ENCODE measurements at regions not wholly inside any gene's neighbourhood (a gene's known extent, or its start where the extent isn't known, plus 50 kb on each side); places are given as distances from the start of the nearest gene placed in this dataset.
"Not testable (repeated sequence)": the region's sequence is repeated elsewhere in the genome, so short reads cannot be mapped to it uniquely, and the experiment has no call there.

- DNase-seq (ENCODE audit: low read depth in 2 of 2, low spot score in 1 of 2), result not testable (repeated sequence)
These were observed 77.2 kb downstream of the DLL1 start for GRCh38 chr6:170213637-170214018.

- no peak for DNase-seq (ENCODE audit: low read depth in 2 of 2, low spot score in 1 of 2)
These were observed 77.8 kb downstream of the DLL1 start for GRCh38 chr6:170212956-170213636.

- no peak for DNase-seq (ENCODE audit: low read depth in 2 of 2, low spot score in 1 of 2)
These were observed 78.7 kb downstream of the DLL1 start for GRCh38 chr6:170212051-170212756.

- no peak for DNase-seq (ENCODE audit: low read depth in 2 of 2, low spot score in 1 of 2)
These were observed 79.4 kb downstream of the DLL1 start for GRCh38 chr6:170211404-170212025.

GRCh38 chr6:170210651-170211403 lies 80.1 kb downstream of the DLL1 start:
- DNase-seq (ENCODE audit: low read depth in 2 of 2, low spot score in 1 of 2), result no peak

- DNase-seq (ENCODE audit: low read depth in 2 of 2, low spot score in 1 of 2), result no peak
These were observed 80.9 kb downstream of the DLL1 start for GRCh38 chr6:170210026-170210390.

GRCh38 chr6:170209354-170210025 lies 81.4 kb downstream of the DLL1 start:
- DNase-seq (ENCODE audit: low read depth in 2 of 2, low spot score in 1 of 2), result no peak

- DNase-seq (ENCODE audit: low read depth in 2 of 2, low spot score in 1 of 2), result no peak
These were observed 82.1 kb downstream of the DLL1 start for GRCh38 chr6:170208651-170209353.

- no peak for DNase-seq (ENCODE audit: low read depth in 2 of 2, low spot score in 1 of 2)
These were observed 82.7 kb downstream of the DLL1 start for GRCh38 chr6:170208182-170208601.

GRCh38 chr6:170207586-170208181 lies 83.2 kb downstream of the DLL1 start:
- DNase-seq (ENCODE audit: low read depth in 2 of 2, low spot score in 1 of 2), result no peak

- DNase-seq (ENCODE audit: low read depth in 2 of 2, low spot score in 1 of 2), result no peak
These were observed 83.9 kb downstream of the DLL1 start for GRCh38 chr6:170206851-170207431.

- DNase-seq (ENCODE audit: low read depth in 2 of 2, low spot score in 1 of 2), result no peak
These were observed 84.6 kb downstream of the DLL1 start for GRCh38 chr6:170206317-170206621.

- DNase-seq (ENCODE audit: low read depth in 2 of 2, low spot score in 1 of 2), result no peak
These were observed 85.2 kb downstream of the DLL1 start for GRCh38 chr6:170205534-170206316.

GRCh38 chr6:170205126-170205525 lies 85.8 kb downstream of the DLL1 start:
- no peak for DNase-seq (ENCODE audit: low read depth in 2 of 2, low spot score in 1 of 2)

GRCh38 chr6:170203212-170203611 lies 87.7 kb downstream of the DLL1 start:
- DNase-seq (ENCODE audit: low read depth in 2 of 2, low spot score in 1 of 2), result no peak

GRCh38 chr6:170202416-170203135 lies 88.3 kb downstream of the DLL1 start:
- DNase-seq (ENCODE audit: low read depth in 2 of 2, low spot score in 1 of 2), result no peak

- DNase-seq (ENCODE audit: low read depth in 2 of 2, low spot score in 1 of 2), result no peak
These were observed 89.5 kb downstream of the DLL1 start for GRCh38 chr6:170201361-170201760.

- no peak for DNase-seq (ENCODE audit: low read depth in 2 of 2, low spot score in 1 of 2)
These were observed 90.4 kb downstream of the DLL1 start for GRCh38 chr6:170200458-170200891.

Data from stimulated activated CD8-positive, alpha-beta memory T cell treated with anti-CD3 and anti-CD28 coated beads, Interleukin-4, amount 100 ng/mL, for 1 hour (primary cell).